HCT116 (cell line): ENCODE measurements at regions not wholly inside any gene's neighbourhood (a gene's known extent, or its start where the extent isn't known, plus 50 kb on each side); places are given as distances from the start of the nearest gene placed in this dataset.

Source experiments
- ATAC-seq: fragments of 200-7000 bp; cut with Tn5 transposase; 2 replicates; pipeline ENCODE4 v1.9.1; 2020; ENCODE audit warnings: mild to moderate bottlenecking, moderate library complexity
- BruUV-seq: library from RNA; stranded (reverse); fragments of 400-500 nt; replicated peaks from 2 replicates; lab custom pipeline; 2021; lab: Mats Ljungman, UMichigan
- CTCF ChIA-PET: fragments of 300-600 bp; sonication (Branson Sonifier 250); formaldehyde crosslinking; loops from one replicate; lab custom pipeline; 2021; ENCODE audit warnings: antibody characterized with exemption; lab: Charles Lee
- POLR2A ChIA-PET: fragments of 300-600, 350-600 bp; sonication (Branson Sonifier 250); formaldehyde crosslinking; loops from one replicate; lab custom pipeline; 2021; ENCODE audit warnings: antibody characterized with exemption; lab: Charles Lee
- RAD21 ChIA-PET, 2 experiments: fragments of 300-600 bp; sonication (Branson Sonifier 250); formaldehyde crosslinking; loops; one replicate each; lab custom pipeline; 2023; ENCODE audit warnings: low total read pairs in 2 of 2; ENCODE audit not compliant: uncharacterized antibody in 2 of 2, unreplicated experiment in 2 of 2, low non-redundant PET in 1 of 2; lab: Charles Lee
- DNase-seq: peaks from one replicate; pipeline ENCODE4 v3.0.0-alpha.2; 2010; ENCODE audit warnings: low read depth, low spot score
- H2AFZ ChIP-seq: fragments of 200-600 bp; shearing (Covaris generic), sonication (generic); 2 replicates; pipeline ENCODE4 v1.6.1; 2017; ENCODE audit warnings: low read depth, mixed run types, mixed read lengths, antibody characterized with exemption, low read length; ENCODE audit not compliant: poor library complexity, severe bottlenecking
- H3K27ac ChIP-seq: 2 replicates; pipeline ENCODE4 v1.5.1; 2012; ENCODE audit warnings: low read depth, low read length
- H3K27me3 ChIP-seq: fragments of 200-600 bp; sonication (generic); 2 replicates; pipeline ENCODE4 v1.6.1; 2016; ENCODE audit warnings: mixed run types, low read length, mixed read lengths; ENCODE audit not compliant: insufficient read depth
- H3K36me3 ChIP-seq, 2 experiments: fragments of 200-500 bp in 1 of 2; fragments of 200-600 bp in 1 of 2; sonication (Bioruptor generic) in 1 of 2; sonication (generic) in 1 of 2; 2 replicates each; pipeline versions ENCODE4 v1.5.1 to v1.6.1; 2014 to 2016; ENCODE audit warnings: low read length in 2 of 2, inconsistent platforms in 1 of 2, mixed read lengths in 1 of 2, mixed run types in 1 of 2; ENCODE audit not compliant: insufficient read depth in 2 of 2, control insufficient read depth in 1 of 2
- H3K4me1 ChIP-seq, 2 experiments: fragments of 200-600 bp in 1 of 2; sonication (generic) in 1 of 2; 2 replicates each; pipeline versions ENCODE4 v1.5.1 to v1.6.1; 2012 to 2017; ENCODE audit warnings: low read length in 2 of 2, inconsistent platforms in 1 of 2, mild to moderate bottlenecking in 1 of 2, mixed read lengths in 1 of 2, mixed run types in 1 of 2, moderate library complexity in 1 of 2; ENCODE audit not compliant: insufficient read depth in 2 of 2, control insufficient read depth in 1 of 2
- H3K4me2 ChIP-seq: fragments of 200-600 bp; sonication (generic); 2 replicates; pipeline ENCODE4 v1.6.1; 2017; ENCODE audit warnings: mixed run types, low read length, mixed read lengths
- H3K4me3 ChIP-seq, 2 experiments: fragments of 200-600 bp in 1 of 2; sonication (generic) in 1 of 2; replicated peaks in 1 of 2; 2 replicates each; pipeline ENCODE4 v1.5.1; 2011 to 2016; ENCODE audit warnings: low read length in 2 of 2, control low read depth in 1 of 2, low read depth in 1 of 2, mild to moderate bottlenecking in 1 of 2, mixed read lengths in 1 of 2, mixed run types in 1 of 2
- H3K79me2 ChIP-seq: fragments of 200-600 bp; sonication (generic); 2 replicates; pipeline ENCODE4 v1.6.1; 2017; ENCODE audit warnings: mild to moderate bottlenecking, mixed run types, low read length, moderate library complexity, mixed read lengths; ENCODE audit not compliant: insufficient read depth
- H3K9ac ChIP-seq: fragments of 200-600 bp; sonication (generic); 2 replicates; pipeline ENCODE4 v1.6.1; 2016; ENCODE audit warnings: low read length, mixed read lengths
- H3K9me2 ChIP-seq: fragments of 200-600 bp; sonication (generic), shearing (Covaris generic); 2 replicates; pipeline ENCODE4 v1.6.1; 2017; ENCODE audit warnings: mixed run types, mild to moderate bottlenecking, moderate library complexity; ENCODE audit not compliant: insufficient read depth
- H3K9me3 ChIP-seq, 2 experiments: fragments of 200-500 bp in 1 of 2; fragments of 200-600 bp in 1 of 2; sonication (Bioruptor generic) in 1 of 2; sonication (generic) in 1 of 2; 2 replicates each; pipeline ENCODE4 v1.6.1; 2014 to 2017; ENCODE audit warnings: low read length in 2 of 2, mixed read lengths in 2 of 2, inconsistent platforms in 1 of 2, low read depth in 1 of 2, mild to moderate bottlenecking in 1 of 2, mixed run types in 1 of 2, moderate library complexity in 1 of 2; ENCODE audit not compliant: control insufficient read depth in 1 of 2, insufficient read depth in 1 of 2
- H4K20me1 ChIP-seq: fragments of 200-600 bp; sonication (generic), shearing (Covaris generic); 2 replicates; pipeline ENCODE4 v1.6.1; 2017; ENCODE audit warnings: mixed run types, mild to moderate bottlenecking, moderate library complexity; ENCODE audit not compliant: insufficient read depth
- ATF3 ChIP-seq: IDR thresholded peaks from 2 replicates; pipeline ENCODE4 v1.6.1; 2012
- CEBPB ChIP-seq: IDR thresholded peaks from 2 replicates; pipeline ENCODE4 v1.6.1; 2012; ENCODE audit warnings: low read depth
- EGR1 ChIP-seq: IDR thresholded peaks from 2 replicates; pipeline ENCODE4 v1.6.1; 2012; ENCODE audit warnings: low read depth
- FOSL1 ChIP-seq: IDR thresholded peaks from 2 replicates; pipeline ENCODE4 v1.6.1; 2012; ENCODE audit warnings: low read depth
- POLR2A ChIP-seq: IDR thresholded peaks from 2 replicates; pipeline ENCODE4 v1.7.0; 2011; ENCODE audit warnings: borderline replicate concordance; ENCODE audit not compliant: insufficient read depth, insufficient read length; ENCODE audit errors: extremely low read depth
- SRF ChIP-seq: IDR thresholded peaks from 2 replicates; pipeline ENCODE4 v1.6.1; 2012; ENCODE audit warnings: low read depth
- ZBTB33 ChIP-seq: IDR thresholded peaks from 2 replicates; pipeline ENCODE4 v1.6.1; 2011; ENCODE audit warnings: mild to moderate bottlenecking, low read length, moderate library complexity; ENCODE audit not compliant: insufficient replicate concordance; ENCODE audit errors: extremely low read depth
- intact Hi-C: fragments of 100-400 bp; cut with micrococcal nuclease; formaldehyde crosslinking; loops from 2 replicates; pipeline ENCODE4 v1.10.0; 2022

- no peak for TF ChIP-seq ZBTB33
- no peak for TF ChIP-seq EGR1
- TF ChIP-seq FOSL1 = no peak
Measured at GRCh38 chr4:3674479-3674851, 91.7 kb upstream of the ADRA2C start (continued).

GRCh38 chr4:3673716-3674478 is 92.3 kb upstream of the ADRA2C start:
- ChIA-PET CTCF (no interaction called here), RAD21 (no interaction called here), POLR2A (no interaction called here)
- H3K4me1 ChIP-seq = peaks cover 20 to 21% of the 10 kb centered on the region in 2 experiments
- no peaks in the 10 kb centered on the region for H3K9me2 ChIP-seq
- no peak overlapping the region for H3K27ac ChIP-seq
- DNase-seq (no peak), ATAC-seq (no peak)
- TF ChIP-seq POLR2A (no peak), CEBPB (no peak), ATF3 (no peak), SRF (no peak)
- H4K20me1 ChIP-seq = no peaks in the 10 kb centered on the region
- H3K79me2 ChIP-seq = no peaks in the 10 kb centered on the region
- no peak overlapping the region for H2AFZ ChIP-seq
- no peaks in the 10 kb centered on the region for H3K36me3 ChIP-seq
- no peaks in the 10 kb centered on the region; a peak in 1 of 4 replicates for H3K9me3 ChIP-seq
- BruUV-seq = no TSS peak
- H3K4me2 ChIP-seq = no peak overlapping the region
- no peak overlapping the region for H3K4me3 ChIP-seq
- no peak overlapping the region for H3K9ac ChIP-seq
- intact Hi-C loops = no loop called here
- H3K27me3 ChIP-seq = no peaks in the 10 kb centered on the region
